NCI-H146 treated with DMSO at 0.1 percent for 48 hours (cell line): ENCODE measurements at regions not wholly inside any gene's neighbourhood (a gene's known extent, or its start where the extent isn't known, plus 50 kb on each side); places are given as distances from the start of the nearest gene placed in this dataset.
"Not testable (repeated sequence)": the region's sequence is repeated elsewhere in the genome, so short reads cannot be mapped to it uniquely, and the experiment has no call there.

Experiments used
- DNase-seq: peaks from one replicate; lab custom pipeline; 2025; ENCODE audit not compliant: unreplicated experiment; lab: John Stamatoyannopoulos, UW

DNA sequence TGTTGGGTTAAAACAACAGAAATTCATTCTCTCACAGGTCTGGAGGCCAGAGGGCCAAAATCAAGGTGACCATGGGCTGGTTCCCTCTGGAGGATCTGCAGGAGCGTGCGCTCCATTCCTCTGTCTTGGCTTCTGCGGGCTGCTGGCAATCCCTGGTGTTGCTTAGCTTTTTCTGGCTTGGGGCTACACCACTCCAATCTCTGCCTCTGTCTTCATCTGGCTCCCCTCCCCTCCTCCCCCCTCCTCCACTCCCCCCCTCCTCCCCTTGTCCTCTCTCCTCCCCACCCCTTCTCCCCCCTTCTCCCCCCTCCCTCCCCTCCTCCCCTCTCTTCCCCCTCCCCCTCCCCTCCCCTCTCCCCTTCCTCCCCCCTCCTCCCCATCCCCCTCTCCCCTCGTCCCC, 321.3 kb upstream of the ARID1B start:
- DNase-seq, result no peak

DNA sequence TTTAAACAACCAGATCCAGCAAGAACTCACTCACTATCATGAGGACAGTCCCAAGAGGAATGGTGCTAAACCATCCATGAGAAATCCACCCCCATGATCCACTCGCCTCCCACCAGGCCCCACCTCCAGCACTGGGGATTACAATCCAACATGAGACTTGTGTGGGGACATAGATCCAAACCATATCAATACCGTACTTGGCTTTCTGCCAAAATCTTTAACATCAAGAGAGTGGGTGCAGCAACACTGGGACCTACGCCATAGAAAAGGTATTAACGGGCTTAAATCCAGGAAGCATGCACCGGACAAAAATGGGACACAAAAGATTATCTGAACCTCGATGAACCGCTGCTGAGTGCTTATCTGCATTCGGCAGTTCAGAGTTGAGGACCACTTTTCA, 322.3 kb upstream of the ARID1B start:
- no peak for DNase-seq

DNA sequence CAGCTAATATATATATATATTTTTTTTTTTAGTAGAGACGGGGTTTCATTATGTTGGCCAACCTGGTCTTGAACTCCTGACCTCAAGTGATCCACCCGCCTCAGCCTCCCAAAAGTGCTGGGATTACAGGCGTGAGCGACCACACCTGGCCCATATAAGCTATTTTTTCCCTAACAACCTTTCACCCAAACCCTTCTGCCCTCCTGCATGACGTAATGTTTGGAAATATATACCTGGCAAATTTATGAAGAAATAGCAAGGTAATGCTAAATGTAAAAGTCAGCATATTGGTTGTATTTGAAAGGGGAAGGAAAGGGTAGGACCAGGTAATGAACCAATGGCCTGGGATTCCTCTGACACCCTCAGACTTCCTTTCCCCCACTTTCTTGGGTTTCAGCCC, 325.5 kb upstream of the ARID1B start:
- DNase-seq, result no peak

GRCh38 chr6:156451088-156451487, 326.1 kb upstream of the ARID1B start:
- no peak for DNase-seq

DNA sequence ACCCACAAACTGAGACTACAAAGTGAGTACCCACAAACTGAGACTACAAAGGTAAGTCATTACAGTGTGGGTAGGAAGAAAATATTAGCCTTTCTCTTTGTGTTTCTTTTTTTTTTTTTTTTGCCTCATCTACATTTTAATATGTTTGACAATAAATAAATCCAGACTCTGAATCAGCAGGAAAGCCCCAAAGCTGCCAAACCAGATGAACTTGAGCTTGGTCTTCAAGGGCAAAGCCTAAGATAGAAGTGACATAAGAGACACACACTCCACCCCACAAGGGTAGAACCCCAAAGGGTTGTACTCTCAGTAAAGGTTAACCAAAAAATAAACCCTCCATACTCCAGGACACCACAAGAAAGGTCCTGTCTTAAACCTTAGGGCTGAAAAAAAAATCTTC, 326.8 kb upstream of the ARID1B start:
- no peak for DNase-seq

DNA sequence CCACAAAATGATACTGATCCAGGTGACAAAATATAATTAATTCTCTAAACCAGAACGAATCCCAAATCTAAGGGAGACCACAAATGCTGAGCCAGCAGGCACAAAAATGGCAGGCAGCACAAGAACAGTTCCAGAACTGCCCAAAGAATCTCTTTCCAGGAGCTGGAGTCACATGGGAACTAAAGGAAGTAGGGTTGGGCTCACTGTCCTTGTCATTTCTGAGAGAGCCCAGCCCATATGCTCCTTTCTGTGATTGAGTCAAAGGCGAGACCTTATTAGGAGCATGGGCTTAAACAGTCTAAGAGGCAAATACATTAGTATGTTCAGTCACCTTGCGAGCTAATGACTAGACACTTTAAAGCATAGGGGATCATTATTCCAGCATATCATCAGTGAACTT, 327.6 kb upstream of the ARID1B start:
- no peak for DNase-seq

- no peak for DNase-seq
Measured at GRCh38 chr6:156449128-156449527, 328.1 kb upstream of the ARID1B start.

GRCh38 chr6:156448579-156448978, 328.6 kb upstream of the ARID1B start:
- no peak for DNase-seq

GRCh38 chr6:156440688-156441087, 336.5 kb upstream of the ARID1B start:
- no peak for DNase-seq

GRCh38 chr6:156438350-156438923, 338.7 kb upstream of the ARID1B start:
- DNase-seq, result peak; percentile 79

DNA sequence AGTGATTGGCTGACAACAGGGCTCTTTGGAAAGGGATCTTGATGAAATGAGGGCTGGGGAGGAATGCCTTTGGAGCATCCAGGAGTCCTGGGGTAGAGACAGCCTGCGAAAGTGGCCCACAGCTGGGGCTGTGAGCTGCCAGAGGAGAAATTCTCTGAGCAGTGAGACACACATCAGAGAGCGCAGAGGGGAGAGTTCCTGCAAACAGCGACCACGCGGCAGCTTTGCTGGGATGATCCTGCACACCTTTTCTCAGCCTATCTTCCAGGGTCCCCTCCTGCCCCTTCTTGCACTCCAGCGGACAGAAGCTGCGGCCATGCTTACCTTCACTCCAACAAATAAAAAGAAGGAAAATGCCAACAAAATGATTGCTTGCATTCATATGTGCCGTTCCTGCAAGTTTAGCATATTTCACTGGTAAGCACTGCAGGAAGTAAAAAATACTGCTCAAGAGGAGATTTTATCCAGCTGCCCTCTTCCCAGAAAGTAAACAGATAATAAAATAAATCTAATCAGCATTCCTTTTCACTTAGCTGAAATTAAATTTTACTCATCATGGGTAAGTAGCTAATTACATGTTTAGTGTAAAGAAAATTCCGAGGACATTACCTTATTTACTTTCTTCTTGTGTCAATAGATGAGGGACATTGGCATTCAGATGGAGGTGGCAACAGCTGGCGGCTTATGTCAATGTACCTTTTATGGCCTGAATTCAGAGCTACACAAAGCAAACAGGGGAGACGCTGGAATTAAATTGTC, 339.9 kb upstream of the ARID1B start:
- DNase-seq, result peak; percentile 100

DNA sequence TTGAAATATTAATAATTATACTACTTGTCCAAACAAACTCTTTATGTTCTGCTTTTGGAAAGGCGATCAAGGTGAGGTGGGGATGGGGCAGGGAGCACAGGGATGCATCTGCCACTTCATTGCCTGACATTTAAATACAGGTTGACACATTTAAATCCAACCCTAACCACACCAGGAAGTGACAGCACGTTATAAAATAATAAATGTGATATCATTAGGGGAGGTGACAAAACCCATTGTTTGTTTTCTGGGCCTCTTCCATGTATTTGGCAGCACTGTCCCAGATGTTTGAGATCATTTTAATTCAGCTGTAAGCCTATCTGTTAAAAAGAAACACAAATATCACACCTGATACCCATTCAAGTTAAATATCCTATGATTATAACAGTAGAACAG, 342.4 kb upstream of the ARID1B start:
- no peak for DNase-seq

DNA sequence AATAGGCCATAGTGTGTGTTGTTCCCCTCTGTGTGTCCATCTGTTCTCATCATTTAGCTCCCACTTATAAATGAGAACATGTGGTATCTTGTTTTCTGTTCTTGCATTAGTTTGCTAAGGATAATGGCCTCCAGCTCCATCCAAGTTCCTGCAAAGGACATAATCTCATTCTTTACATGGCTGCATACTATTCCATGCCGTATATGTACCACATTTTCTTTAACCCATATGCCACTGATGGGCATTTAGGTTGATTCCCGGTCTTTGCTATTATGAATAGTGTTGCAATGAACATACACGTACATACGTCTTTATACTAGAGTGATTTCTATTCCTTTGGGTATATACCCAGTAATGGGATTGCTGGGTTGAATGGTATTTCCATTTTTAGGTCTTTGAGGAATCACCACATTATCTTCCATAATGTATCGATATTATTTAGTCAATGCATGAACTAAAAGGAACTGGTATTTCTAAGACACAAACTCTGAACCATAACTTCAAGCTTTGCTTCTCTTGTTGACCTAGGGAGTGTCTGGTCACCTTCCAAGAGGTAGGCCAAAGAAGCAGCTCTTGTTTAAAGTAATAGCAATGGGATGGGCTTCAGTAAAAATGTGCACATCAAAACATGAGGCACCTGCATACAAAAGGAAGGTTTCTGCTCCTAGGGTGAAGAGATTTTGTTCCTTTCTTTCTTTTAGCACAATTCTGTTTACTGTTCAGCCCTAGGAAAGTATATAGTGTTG, 343.0 kb upstream of the ARID1B start:
- no peak for DNase-seq

DNA sequence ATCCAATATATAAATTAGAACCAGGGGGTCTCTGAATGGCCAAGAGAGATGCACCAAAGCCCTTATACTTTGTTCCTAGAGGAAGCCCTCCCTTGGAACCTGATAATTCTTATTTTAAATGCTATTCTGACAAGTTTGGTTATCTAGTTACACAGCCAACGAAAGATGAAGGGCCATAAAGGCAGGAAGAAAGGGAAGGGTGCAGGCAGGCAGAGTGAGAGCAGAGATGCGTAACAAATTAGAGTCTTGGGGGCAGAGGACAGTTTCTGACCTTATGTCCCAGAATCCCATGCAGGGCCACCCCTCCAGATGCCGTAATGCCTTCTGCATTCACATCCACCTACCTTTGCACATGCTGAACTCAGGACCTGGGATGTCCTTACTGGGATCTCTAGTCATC, 344.6 kb upstream of the ARID1B start:
- no peak for DNase-seq

GRCh38 chr6:156430386-156430785, 346.8 kb upstream of the ARID1B start:
- no peak for DNase-seq

DNA sequence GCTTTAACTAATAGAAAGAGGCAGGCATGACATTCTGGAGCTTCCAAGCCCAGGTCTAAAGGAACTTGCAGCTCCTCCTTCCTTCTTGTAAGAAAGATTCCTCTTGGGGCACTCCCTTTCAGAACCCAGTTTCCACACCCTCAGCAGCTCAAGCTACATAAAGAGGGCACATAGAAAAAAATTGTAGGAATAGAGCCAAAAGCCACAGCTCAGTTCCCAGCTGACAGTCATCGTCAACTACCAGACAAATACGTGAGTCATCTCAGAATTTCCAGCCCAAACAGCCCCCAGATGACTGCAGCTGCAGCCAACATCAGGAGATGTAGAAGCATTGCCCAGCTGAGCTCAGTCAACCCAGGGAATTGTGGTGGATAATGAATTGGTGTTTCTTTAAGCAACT, 349.8 kb upstream of the ARID1B start:
- DNase-seq, result no peak

DNA sequence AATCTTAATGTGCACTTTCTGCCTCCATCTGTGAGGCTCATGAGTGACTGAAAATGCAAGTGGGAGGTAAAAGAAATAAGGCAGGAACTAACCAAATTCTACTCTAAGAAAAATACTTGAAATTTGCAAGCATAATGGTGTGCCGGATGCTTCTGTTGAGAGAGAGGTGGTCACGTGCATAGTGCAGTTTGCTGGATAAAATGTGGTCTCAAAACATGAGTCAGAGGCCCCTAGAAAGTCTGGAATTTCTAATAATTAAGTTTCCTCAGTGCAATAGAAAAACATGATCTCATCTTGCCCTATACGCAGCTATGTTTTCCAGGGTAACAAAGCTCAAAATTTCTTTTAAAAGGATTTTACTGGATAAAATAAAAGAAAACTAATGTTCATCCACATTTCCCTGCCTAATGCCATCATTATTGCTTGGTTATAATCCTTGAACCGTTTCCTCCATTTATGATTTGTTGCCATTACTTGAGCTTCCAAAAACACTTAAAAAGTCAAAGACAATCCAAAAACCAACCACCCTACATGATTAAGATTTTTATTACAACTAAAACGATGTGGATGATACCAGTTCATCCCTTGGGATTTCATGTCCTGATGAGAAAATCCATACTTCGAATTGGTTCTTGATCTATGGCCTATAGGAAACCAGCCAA, 351.7 kb upstream of the ARID1B start:
- DNase-seq, result no peak

DNA sequence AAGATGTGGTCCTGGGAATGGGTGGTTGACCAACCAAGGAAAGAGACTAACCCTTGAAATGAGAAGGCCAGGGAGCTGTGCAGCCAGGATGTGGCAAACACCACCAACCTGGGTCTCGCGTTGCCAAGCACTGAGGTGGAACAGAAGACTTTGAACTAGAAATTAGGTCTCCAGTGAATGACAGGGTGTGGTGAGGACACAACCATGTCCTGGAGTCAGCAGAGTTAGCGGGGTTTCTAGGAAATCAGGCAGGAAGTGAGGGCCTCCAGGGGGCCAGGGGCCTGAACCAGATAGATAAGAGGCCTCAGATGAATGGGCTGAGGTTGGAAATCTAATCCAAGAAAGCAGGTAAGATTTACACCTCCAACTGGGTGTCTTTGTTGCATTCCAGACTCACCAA, 353.3 kb upstream of the ARID1B start:
- no peak for DNase-seq

DNA sequence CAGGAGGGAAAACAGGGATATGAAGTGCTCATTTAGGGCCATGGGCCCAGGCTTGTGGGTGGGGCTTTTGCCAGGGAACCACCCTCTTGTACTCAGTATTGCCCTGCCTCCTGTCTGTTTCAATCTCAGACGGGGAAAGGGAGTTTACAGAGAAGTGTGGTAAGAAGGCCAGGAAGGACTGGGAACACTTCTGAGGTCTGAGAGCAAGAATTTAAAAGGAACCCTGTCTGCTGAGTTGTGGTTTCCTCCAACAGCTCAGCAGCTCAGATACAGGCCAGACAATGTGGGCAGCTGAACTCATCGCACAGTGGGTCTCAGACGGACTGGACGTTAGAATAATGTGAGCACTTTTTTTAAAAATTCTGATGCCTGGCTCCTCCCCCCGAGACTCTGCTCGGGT, 354.1 kb upstream of the ARID1B start:
- DNase-seq, result no peak

- DNase-seq, result no peak
Measured at GRCh38 chr6:156421933-156422332, 355.2 kb upstream of the ARID1B start.

- DNase-seq, result not testable (repeated sequence)
Measured at GRCh38 chr6:156421301-156421700, 355.9 kb upstream of the ARID1B start.
